ENCODE measurements at regions not wholly inside any gene's neighbourhood (a gene's known extent, or its start where the extent isn't known, plus 50 kb on each side); places are given as distances from the start of the nearest gene placed in this dataset.
A peak's percentile ranks its signal among the peaks of the same experiment; 100 is the strongest.

- peaks cover 0 to 30% (median 0%) of the 10 kb centered on the region in 5 donors for H3K36me3 Mint-ChIP-seq
- H3K27ac Mint-ChIP-seq = no peak overlapping the region
- DNase-seq (no peak), ATAC-seq (no peak)
- Histone ChIP-seq H3K4me3 (ENCODE audit: low read length) (no peak overlapping the region), H3K9me3 (ENCODE audit: control insufficient read depth in 2 of 3, low read length in 3 of 3) (no peaks in the 10 kb centered on the region), H3K27ac (ENCODE audit: low read depth, low read length) (no peak overlapping the region), H3K4me1 (ENCODE audit: control insufficient read depth in 2 of 2, insufficient read depth in 2 of 2, low read length in 2 of 2) (peaks cover 11 to 25% of the 10 kb centered on the region in 2 donors), H3K27me3 (ENCODE audit: control insufficient read depth in 2 of 2, insufficient read depth in 2 of 2, low read length in 2 of 2) (no peaks in the 10 kb centered on the region), H3K36me3 (ENCODE audit: control insufficient read depth in 2 of 3, insufficient read depth in 3 of 3, low read length in 3 of 3) (no peaks in the 10 kb centered on the region)
- H3K9me3 Mint-ChIP-seq = peaks cover 0 to 28% (median 5%) of the 10 kb centered on the region in 11 donors
- H3K4me3 Mint-ChIP-seq = no peak overlapping the region
- POLR2A ChIA-PET = no interaction called here
- H3K4me1 Mint-ChIP-seq = peaks cover 17 to 35% (median 27%) of the 10 kb centered on the region in 7 donors
- intact Hi-C loops (cut with micrococcal nuclease) = no loop called here
- peaks cover 0 to 14% (median 0%) of the 10 kb centered on the region in 5 donors for H3K27me3 Mint-ChIP-seq
- CTCF ChIA-PET = interaction anchor here (0.6 kb wide), 1 partner anchor 950 kb away, joined by 4 read pairs; no protein-coding TSS in a partner anchor
These were observed 329.7 kb upstream of the TLE3 start for GRCh38 chr15:70427167-70428120.

GRCh38 chr15:70426096-70426821, 328.5 kb upstream of the TLE3 start:
- peaks cover 0 to 34% (median 5%) of the 10 kb centered on the region in 11 donors for H3K9me3 Mint-ChIP-seq
- CTCF ChIA-PET = interaction anchor here (0.6 kb wide), 1 partner anchor 948 kb away, joined by 4 read pairs; no protein-coding TSS in a partner anchor
- ATAC-seq = no peak
- Histone ChIP-seq H3K4me3 (ENCODE audit: low read length) (no peak overlapping the region), H3K27ac (ENCODE audit: low read depth, low read length) (no peak overlapping the region), H3K36me3 (ENCODE audit: control insufficient read depth in 2 of 3, insufficient read depth in 3 of 3, low read length in 3 of 3) (no peaks in the 10 kb centered on the region), H3K27me3 (ENCODE audit: control insufficient read depth in 2 of 2, insufficient read depth in 2 of 2, low read length in 2 of 2) (no peaks in the 10 kb centered on the region), H3K4me1 (ENCODE audit: control insufficient read depth in 2 of 2, insufficient read depth in 2 of 2, low read length in 2 of 2) (peaks cover 11 to 25% of the 10 kb centered on the region in 2 donors), H3K9me3 (ENCODE audit: control insufficient read depth in 2 of 3, low read length in 3 of 3) (no peaks in the 10 kb centered on the region)
- H3K4me3 Mint-ChIP-seq = peak overlapping the region in 3 of 10 donors; percentile 37 to 74 (median 53)
- intact Hi-C loops (cut with micrococcal nuclease) = no loop called here
- peaks cover 0 to 20% (median 0%) of the 10 kb centered on the region in 5 donors for H3K27me3 Mint-ChIP-seq
- H3K27ac Mint-ChIP-seq = peak overlapping the region in 5 of 9 donors; percentile 12 to 76 (median 43)
- H3K36me3 Mint-ChIP-seq = peaks cover 0 to 37% (median 0%) of the 10 kb centered on the region in 5 donors
- DNase-seq = no peak
- POLR2A ChIA-PET = no interaction called here
- H3K4me1 Mint-ChIP-seq = peaks cover 17 to 35% (median 27%) of the 10 kb centered on the region in 7 donors

GRCh38 chr15:70424937-70425411, 327.3 kb upstream of the TLE3 start:
- H3K36me3 Mint-ChIP-seq = peaks cover 0 to 37% (median 0%) of the 10 kb centered on the region in 5 donors
- peak overlapping the region; percentile 7 to 83 (median 50) for H3K4me3 Mint-ChIP-seq
- H3K36me3 ChIP-seq (ENCODE audit: control insufficient read depth in 2 of 3, insufficient read depth in 3 of 3, low read length in 3 of 3) = no peaks in the 10 kb centered on the region
- no peak overlapping the region for H3K4me3 ChIP-seq (ENCODE audit: low read length)
- H3K9me3 Mint-ChIP-seq = peaks cover 0 to 34% (median 5%) of the 10 kb centered on the region in 11 donors
- H3K27ac ChIP-seq (ENCODE audit: low read depth, low read length) = no peak overlapping the region
- peak in 4 of 9 donors; percentile 7 to 18 (median 10) for DNase-seq
- H3K27me3 Mint-ChIP-seq = peaks cover 0 to 28% (median 0%) of the 10 kb centered on the region in 5 donors
- peak; percentile 54 for ATAC-seq
- peaks cover 11 to 25% of the 10 kb centered on the region in 2 donors for H3K4me1 ChIP-seq (ENCODE audit: control insufficient read depth in 2 of 2, insufficient read depth in 2 of 2, low read length in 2 of 2)
- ChIA-PET CTCF (no interaction called here), POLR2A (interaction anchor here (0.6 to 1.6 kb wide), 2 partner anchors 81 to 166 kb away, joined by 3 read pairs; no protein-coding TSS in a partner anchor)
- H3K27me3 ChIP-seq (ENCODE audit: control insufficient read depth in 2 of 2, insufficient read depth in 2 of 2, low read length in 2 of 2) = no peaks in the 10 kb centered on the region
- H3K27ac Mint-ChIP-seq = peak overlapping the region in 8 of 9 donors; percentile 0 to 91 (median 72)
- no peaks in the 10 kb centered on the region for H3K9me3 ChIP-seq (ENCODE audit: control insufficient read depth in 2 of 3, low read length in 3 of 3)
- peaks cover 17 to 35% (median 27%) of the 10 kb centered on the region in 7 donors for H3K4me1 Mint-ChIP-seq
- intact Hi-C loops (cut with micrococcal nuclease) = no loop called here

GRCh38 chr15:70423267-70423666, 325.6 kb upstream of the TLE3 start:
- ATAC-seq = no peak
- no peak for DNase-seq

GRCh38 chr15:70422342-70422741, 324.6 kb upstream of the TLE3 start:
- ATAC-seq (no peak), DNase-seq (no peak)
- H3K4me3 ChIP-seq (ENCODE audit: low read length) = no peak overlapping the region
- POLR2A ChIA-PET = no interaction called here
- peaks cover 11 to 25% of the 10 kb centered on the region in 2 donors for H3K4me1 ChIP-seq (ENCODE audit: control insufficient read depth in 2 of 2, insufficient read depth in 2 of 2, low read length in 2 of 2)
- intact Hi-C loops (cut with micrococcal nuclease) = no loop called here
- Mint-ChIP-seq H3K4me1 (peaks cover 16 to 35% (median 27%) of the 10 kb centered on the region in 7 donors), H3K9me3 (peaks cover 0 to 22% (median 0%) of the 10 kb centered on the region in 11 donors), H3K4me3 (no peak overlapping the region), H3K27me3 (peaks cover 0 to 46% (median 12%) of the 10 kb centered on the region in 5 donors), H3K27ac (no peak overlapping the region), H3K36me3 (peaks cover 0 to 26% (median 0%) of the 10 kb centered on the region in 5 donors)
- H3K36me3 ChIP-seq (ENCODE audit: control insufficient read depth in 2 of 3, insufficient read depth in 3 of 3, low read length in 3 of 3) = no peaks in the 10 kb centered on the region
- CTCF ChIA-PET = interaction anchor here (0.6 kb wide), 1 partner anchor 52 kb away, joined by 3 read pairs; no protein-coding TSS in a partner anchor
- no peaks in the 10 kb centered on the region for H3K9me3 ChIP-seq (ENCODE audit: control insufficient read depth in 2 of 3, low read length in 3 of 3)
- H3K27me3 ChIP-seq (ENCODE audit: control insufficient read depth in 2 of 2, insufficient read depth in 2 of 2, low read length in 2 of 2) = no peaks in the 10 kb centered on the region
- H3K27ac ChIP-seq (ENCODE audit: low read depth, low read length) = no peak overlapping the region

More at GRCh38 chr15:70423267-70423666, 325.6 kb upstream of the TLE3 start:
- H3K9me3 ChIP-seq (ENCODE audit: control insufficient read depth in 2 of 3, low read length in 3 of 3) = no peaks in the 10 kb centered on the region
- H3K27me3 ChIP-seq (ENCODE audit: control insufficient read depth in 2 of 2, insufficient read depth in 2 of 2, low read length in 2 of 2) = no peaks in the 10 kb centered on the region
- POLR2A ChIA-PET = no interaction called here
- H3K36me3 ChIP-seq (ENCODE audit: control insufficient read depth in 2 of 3, insufficient read depth in 3 of 3, low read length in 3 of 3) = no peaks in the 10 kb centered on the region
- H3K4me1 ChIP-seq (ENCODE audit: control insufficient read depth in 2 of 2, insufficient read depth in 2 of 2, low read length in 2 of 2) = peaks cover 11 to 25% of the 10 kb centered on the region in 2 donors
- H3K27ac Mint-ChIP-seq = no peak overlapping the region
- CTCF ChIA-PET = no interaction called here
- no peak overlapping the region for H3K27ac ChIP-seq (ENCODE audit: low read depth, low read length)
- peaks cover 0 to 41% (median 8%) of the 10 kb centered on the region in 5 donors for H3K27me3 Mint-ChIP-seq
- H3K4me3 ChIP-seq (ENCODE audit: low read length) = no peak overlapping the region
- peaks cover 16 to 35% (median 27%) of the 10 kb centered on the region in 7 donors for H3K4me1 Mint-ChIP-seq
- peaks cover 0 to 25% (median 2%) of the 10 kb centered on the region in 11 donors for H3K9me3 Mint-ChIP-seq
- peaks cover 0 to 29% (median 0%) of the 10 kb centered on the region in 5 donors for H3K36me3 Mint-ChIP-seq
- intact Hi-C loops (cut with micrococcal nuclease) = no loop called here
- no peak overlapping the region for H3K4me3 Mint-ChIP-seq

GRCh38 chr15:70420948-70421482, 323.3 kb upstream of the TLE3 start:
- POLR2A ChIA-PET = no interaction called here

More at GRCh38 chr15:70420948-70421482, 323.3 kb upstream of the TLE3 start:
- H3K9me3 ChIP-seq (ENCODE audit: control insufficient read depth in 2 of 3, low read length in 3 of 3) = no peaks in the 10 kb centered on the region
- Mint-ChIP-seq H3K4me1 (peaks cover 16 to 30% (median 23%) of the 10 kb centered on the region in 7 donors), H3K36me3 (peaks cover 0 to 26% (median 0%) of the 10 kb centered on the region in 5 donors), H3K9me3 (peaks cover 0 to 22% (median 0%) of the 10 kb centered on the region in 11 donors), H3K27me3 (peaks cover 0 to 55% (median 12%) of the 10 kb centered on the region in 5 donors), H3K27ac (peak overlapping the region in 1 of 9 donors; percentile 13), H3K4me3 (no peak overlapping the region)
- intact Hi-C loops (cut with micrococcal nuclease) = no loop called here
- H3K27ac ChIP-seq (ENCODE audit: low read depth, low read length) = no peak overlapping the region
- no peak overlapping the region for H3K4me3 ChIP-seq (ENCODE audit: low read length)
- ATAC-seq (no peak), DNase-seq (no peak)
- CTCF ChIA-PET = no interaction called here
- H3K36me3 ChIP-seq (ENCODE audit: control insufficient read depth in 2 of 3, insufficient read depth in 3 of 3, low read length in 3 of 3) = no peaks in the 10 kb centered on the region
- no peaks in the 10 kb centered on the region for H3K27me3 ChIP-seq (ENCODE audit: control insufficient read depth in 2 of 2, insufficient read depth in 2 of 2, low read length in 2 of 2)
- peaks cover 11 to 25% of the 10 kb centered on the region in 2 donors for H3K4me1 ChIP-seq (ENCODE audit: control insufficient read depth in 2 of 2, insufficient read depth in 2 of 2, low read length in 2 of 2)
